Esophagus muscularis mucosa (tissue), 4 donors: ENCODE measurements at regions not wholly inside any gene's neighbourhood (a gene's known extent, or its start where the extent isn't known, plus 50 kb on each side); places are given as distances from the start of the nearest gene placed in this dataset.

Experiments used
- EP300 ChIP-seq: sonication (generic); formaldehyde crosslinking; IDR thresholded peaks from one replicate; pipeline ENCODE4 v1.6.1; 2017; ENCODE audit warnings: antibody characterized with exemption
- POLR2A ChIP-seq: fragments of 450-650 bp; IDR thresholded peaks from one replicate; pipeline ENCODE4 v1.6.1; 2017; ENCODE audit warnings: antibody characterized with exemption, moderate library complexity, mild to moderate bottlenecking, low read depth
- POLR2AphosphoS5 ChIP-seq, 2 donors: sonication (generic); formaldehyde crosslinking; IDR thresholded peaks; one replicate each; pipeline ENCODE4 v1.6.1; 2017; ENCODE audit warnings: antibody characterized with exemption in 2 of 2
- TF ChIP-seq, protein P1 (sequence below), 3 experiments: fragments of 200-600 bp in 2 of 3; fragments of 450-650 bp in 1 of 3; sonication (generic) in 2 of 3; IDR thresholded peaks; one replicate each; pipeline ENCODE4 v1.5.1; 2017 to 2019; ENCODE audit warnings: antibody characterized with exemption in 3 of 3, mild to moderate bottlenecking in 2 of 3, moderate library complexity in 1 of 3

DNA sequence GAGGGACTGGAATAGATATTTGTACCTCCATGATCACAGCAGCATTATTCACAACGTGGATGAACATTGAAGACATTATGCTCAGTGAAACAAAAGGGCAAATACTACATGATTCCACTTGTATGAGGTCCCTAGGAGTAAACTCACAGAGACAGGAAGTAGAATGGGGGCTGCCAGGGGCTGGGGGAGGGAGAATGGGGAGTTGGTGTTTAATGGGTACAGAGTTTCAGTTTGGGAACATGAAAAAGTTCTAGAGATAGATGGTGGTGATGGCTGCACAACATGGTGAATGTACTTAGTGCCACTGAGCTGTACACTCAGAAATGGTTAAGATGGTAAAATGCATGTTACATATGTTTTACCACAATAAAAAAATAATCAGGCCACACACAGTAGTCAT lies 164.3 kb upstream of the RREB1 start:
- no peak for TF ChIP-seq EP300
- TF ChIP-seq, protein P1, sequence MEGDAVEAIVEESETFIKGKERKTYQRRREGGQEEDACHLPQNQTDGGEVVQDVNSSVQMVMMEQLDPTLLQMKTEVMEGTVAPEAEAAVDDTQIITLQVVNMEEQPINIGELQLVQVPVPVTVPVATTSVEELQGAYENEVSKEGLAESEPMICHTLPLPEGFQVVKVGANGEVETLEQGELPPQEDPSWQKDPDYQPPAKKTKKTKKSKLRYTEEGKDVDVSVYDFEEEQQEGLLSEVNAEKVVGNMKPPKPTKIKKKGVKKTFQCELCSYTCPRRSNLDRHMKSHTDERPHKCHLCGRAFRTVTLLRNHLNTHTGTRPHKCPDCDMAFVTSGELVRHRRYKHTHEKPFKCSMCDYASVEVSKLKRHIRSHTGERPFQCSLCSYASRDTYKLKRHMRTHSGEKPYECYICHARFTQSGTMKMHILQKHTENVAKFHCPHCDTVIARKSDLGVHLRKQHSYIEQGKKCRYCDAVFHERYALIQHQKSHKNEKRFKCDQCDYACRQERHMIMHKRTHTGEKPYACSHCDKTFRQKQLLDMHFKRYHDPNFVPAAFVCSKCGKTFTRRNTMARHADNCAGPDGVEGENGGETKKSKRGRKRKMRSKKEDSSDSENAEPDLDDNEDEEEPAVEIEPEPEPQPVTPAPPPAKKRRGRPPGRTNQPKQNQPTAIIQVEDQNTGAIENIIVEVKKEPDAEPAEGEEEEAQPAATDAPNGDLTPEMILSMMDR (IDR thresholded peaks at IDR 0.05): no peak
- TF ChIP-seq POLR2A: no peak
- TF ChIP-seq POLR2AphosphoS5 (IDR thresholded peaks at IDR 0.05): no peak
